ENCODE measurements at regions not wholly inside any gene's neighbourhood (a gene's known extent, or its start where the extent isn't known, plus 50 kb on each side); places are given as distances from the start of the nearest gene placed in this dataset.

GRCh38 chr2:104929663-104930062, 75.7 kb downstream of the POU3F3 start:
- Histone ChIP-seq H3K9ac (no peak overlapping the region), H3K4me3 (no peak overlapping the region)

DNA sequence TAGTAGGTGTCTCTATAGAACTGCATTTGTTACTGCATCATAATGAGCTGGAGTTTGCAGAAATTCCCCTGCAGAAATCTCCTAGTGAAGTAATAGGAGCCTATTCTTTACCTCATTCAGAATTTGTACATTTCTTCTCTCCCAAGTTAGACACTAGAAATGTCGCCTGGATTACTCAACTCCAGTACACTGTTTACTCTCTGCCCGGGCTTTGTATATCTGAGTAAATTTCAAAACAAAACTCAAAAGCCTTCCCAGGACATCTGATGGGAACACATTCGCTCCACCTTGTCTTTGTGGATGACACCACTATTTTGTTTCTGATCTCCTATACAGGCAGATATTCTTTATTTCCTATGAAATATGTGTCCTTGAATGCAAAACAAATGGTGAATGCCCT, 76.8 kb downstream of the POU3F3 start:
- no peak for DNase-seq (ENCODE audit: low spot score)
- Histone ChIP-seq H3K4me1 (peaks cover 25% of the 10 kb centered on the region), H3K36me3 (no peaks in the 10 kb centered on the region), H3K27me3 (no peaks in the 10 kb centered on the region), H3K9ac (no peak overlapping the region), H3K9me3 (ENCODE audit: low read depth) (no peaks in the 10 kb centered on the region), H3F3A (ENCODE audit: low read depth) (peaks cover 6% of the 10 kb centered on the region), H3K4me2 (no peak overlapping the region), H4K20me1 (ENCODE audit: low read depth) (no peaks in the 10 kb centered on the region), H3K27ac (no peak overlapping the region), H2AFZ (replicated peaks) (no peak overlapping the region), H3K79me2 (ENCODE audit: low read depth) (no peaks in the 10 kb centered on the region), H3K4me3 (no peak overlapping the region)
- Mint-ChIP-seq H3K27ac (no peak overlapping the region), H3K4me1 (peaks cover 2% of the 10 kb centered on the region), H3K27me3 (ENCODE audit: insufficient read depth, low read depth) (peaks cover 2% of the 10 kb centered on the region), H3K4me3 (no peak overlapping the region), H3K9me3 (no peaks in the 10 kb centered on the region), H3K36me3 (no peaks in the 10 kb centered on the region)
- TF ChIP-seq EZH2phosphoT487 (IDR thresholded peaks at IDR 0.05) (no peak), CTCF (IDR thresholded peaks at IDR 0.05) (no peak), EZH2 (IDR thresholded peaks at IDR 0.05) (no peak)

More at GRCh38 chr2:104929663-104930062, 75.7 kb downstream of the POU3F3 start:
- H3K4me1 Mint-ChIP-seq = peaks cover 2% of the 10 kb centered on the region
- no peaks in the 10 kb centered on the region for H3K79me2 ChIP-seq (ENCODE audit: low read depth)
- no peaks in the 10 kb centered on the region for H3K36me3 ChIP-seq
- no peaks in the 10 kb centered on the region for H3F3A ChIP-seq (ENCODE audit: low read depth)
- no peak overlapping the region for H3K4me3 Mint-ChIP-seq
- no peaks in the 10 kb centered on the region for H3K9me3 ChIP-seq (ENCODE audit: low read depth)
- H3K4me1 ChIP-seq = peaks cover 14% of the 10 kb centered on the region
- no peaks in the 10 kb centered on the region for H3K36me3 Mint-ChIP-seq
- H3K9me3 Mint-ChIP-seq = no peaks in the 10 kb centered on the region
- no peak overlapping the region for H3K27ac Mint-ChIP-seq
- no peaks in the 10 kb centered on the region for H4K20me1 ChIP-seq (ENCODE audit: low read depth)
- peaks cover 2% of the 10 kb centered on the region for H3K27me3 Mint-ChIP-seq (ENCODE audit: insufficient read depth, low read depth)
- H3K27ac ChIP-seq = no peak overlapping the region
- H2AFZ ChIP-seq (replicated peaks) = no peak overlapping the region
- TF ChIP-seq CTCF (IDR thresholded peaks at IDR 0.05) = no peak
- no peak for TF ChIP-seq EZH2 (IDR thresholded peaks at IDR 0.05)
- no peak for TF ChIP-seq EZH2phosphoT487 (IDR thresholded peaks at IDR 0.05)
- H3K4me2 ChIP-seq = no peak overlapping the region
- DNase-seq (ENCODE audit: low spot score) = no peak
- H3K27me3 ChIP-seq = no peaks in the 10 kb centered on the region

DNA sequence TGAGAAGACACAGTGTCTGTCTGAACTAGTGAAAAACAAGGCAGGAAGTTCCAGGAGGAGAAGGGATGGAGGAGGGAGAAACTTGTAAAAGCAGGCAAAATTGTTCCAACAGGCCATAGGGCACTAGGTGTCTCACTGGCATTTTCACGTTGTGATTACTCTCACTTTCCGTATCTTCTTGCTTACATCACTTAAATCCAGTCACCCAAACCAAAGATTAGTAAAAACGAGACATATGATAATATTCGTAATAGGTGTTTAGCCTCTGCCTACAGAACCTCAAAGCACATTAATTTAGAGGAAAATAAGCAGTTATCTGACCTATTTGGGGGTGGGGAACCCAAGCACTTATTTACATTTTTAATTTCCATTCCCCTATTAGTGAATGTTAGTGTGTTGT, 78.3 kb downstream of the POU3F3 start:
- H3K4me3 ChIP-seq = no peak overlapping the region
- TF ChIP-seq EZH2 (IDR thresholded peaks at IDR 0.05) (no peak), CTCF (IDR thresholded peaks at IDR 0.05) (no peak), EZH2phosphoT487 (IDR thresholded peaks at IDR 0.05) (no peak)

More for the DNA sequence above, 78.3 kb downstream of the POU3F3 start:
- Histone ChIP-seq H3K79me2 (ENCODE audit: low read depth) (no peaks in the 10 kb centered on the region), H3K27ac (no peak overlapping the region), H3K9me3 (ENCODE audit: low read depth) (no peaks in the 10 kb centered on the region), H3K4me1 (peaks cover 28% of the 10 kb centered on the region), H3K9ac (no peak overlapping the region), H3K27me3 (no peaks in the 10 kb centered on the region), H3F3A (ENCODE audit: low read depth) (peaks cover 11% of the 10 kb centered on the region), H3K36me3 (no peaks in the 10 kb centered on the region), H2AFZ (replicated peaks) (no peak overlapping the region), H4K20me1 (ENCODE audit: low read depth) (no peaks in the 10 kb centered on the region), H3K4me2 (no peak overlapping the region)
- H3K4me1 Mint-ChIP-seq = peaks cover 4% of the 10 kb centered on the region
- H3K27ac Mint-ChIP-seq = no peak overlapping the region
- no peaks in the 10 kb centered on the region for H3K36me3 Mint-ChIP-seq
- no peaks in the 10 kb centered on the region for H3K9me3 Mint-ChIP-seq
- no peak overlapping the region for H3K4me3 Mint-ChIP-seq
- no peaks in the 10 kb centered on the region for H3K27me3 Mint-ChIP-seq (ENCODE audit: insufficient read depth, low read depth)
- no peak for DNase-seq (ENCODE audit: low spot score)
